ENCODE measurements at regions not wholly inside any gene's neighbourhood (a gene's known extent, or its start where the extent isn't known, plus 50 kb on each side); places are given as distances from the start of the nearest gene placed in this dataset.

GRCh38 chr4:13905543-13905942 is 278.0 kb upstream of the BOD1L1 start:
- DNase-seq (ENCODE audit: low read depth) = peak; percentile 97
- TF ChIP-seq CTCF (conservative IDR thresholded peaks at IDR 0.05; ENCODE audit: control insufficient read depth, insufficient read depth, low read depth, low read length) = no peak

GRCh38 chr4:13906727-13907126 is 279.2 kb upstream of the BOD1L1 start:
- DNase-seq (ENCODE audit: low read depth) = no peak
- no peak overlapping the region for H3K4me3 ChIP-seq (ENCODE audit: control insufficient read depth, low read depth, low read length)
- no peak for TF ChIP-seq CTCF (conservative IDR thresholded peaks at IDR 0.05; ENCODE audit: control insufficient read depth, insufficient read depth, low read depth, low read length)

More at GRCh38 chr4:13905543-13905942, 278.0 kb upstream of the BOD1L1 start:
- no peak overlapping the region for H3K4me3 ChIP-seq (ENCODE audit: control insufficient read depth, low read depth, low read length)

GRCh38 chr4:13907255-13907751 is 279.8 kb upstream of the BOD1L1 start:
- H3K4me3 ChIP-seq (ENCODE audit: control insufficient read depth, low read depth, low read length) = no peak overlapping the region
- peak; percentile 71 for TF ChIP-seq CTCF (conservative IDR thresholded peaks at IDR 0.05; ENCODE audit: control insufficient read depth, insufficient read depth, low read depth, low read length)
- DNase-seq (ENCODE audit: low read depth) = peak; percentile 99

- H3K4me3 ChIP-seq (ENCODE audit: control insufficient read depth, low read depth, low read length) = no peak overlapping the region
- TF ChIP-seq CTCF (conservative IDR thresholded peaks at IDR 0.05; ENCODE audit: control insufficient read depth, insufficient read depth, low read depth, low read length) = no peak
- peak; percentile 65 for DNase-seq (ENCODE audit: low read depth)
These were observed 280.9 kb upstream of the BOD1L1 start for GRCh38 chr4:13908455-13908854.

- peak; percentile 32 for DNase-seq (ENCODE audit: low read depth)
- TF ChIP-seq CTCF (conservative IDR thresholded peaks at IDR 0.05; ENCODE audit: control insufficient read depth, insufficient read depth, low read depth, low read length) = no peak
- no peak overlapping the region for H3K4me3 ChIP-seq (ENCODE audit: control insufficient read depth, low read depth, low read length)
These were observed 283.0 kb upstream of the BOD1L1 start for GRCh38 chr4:13910556-13910955.

GRCh38 chr4:13911256-13911655 is 283.7 kb upstream of the BOD1L1 start:
- no peak for DNase-seq (ENCODE audit: low read depth)
- no peak for TF ChIP-seq CTCF (conservative IDR thresholded peaks at IDR 0.05; ENCODE audit: control insufficient read depth, insufficient read depth, low read depth, low read length)
- no peak overlapping the region for H3K4me3 ChIP-seq (ENCODE audit: control insufficient read depth, low read depth, low read length)

GRCh38 chr4:13912436-13912925 is 285.0 kb upstream of the BOD1L1 start:
- no peak for DNase-seq (ENCODE audit: low read depth)
- H3K4me3 ChIP-seq (ENCODE audit: control insufficient read depth, low read depth, low read length) = no peak overlapping the region
- TF ChIP-seq CTCF (conservative IDR thresholded peaks at IDR 0.05; ENCODE audit: control insufficient read depth, insufficient read depth, low read depth, low read length) = no peak

Data from fibroblast of mammary gland (primary cell).